Mesothelial cell of epicardium (in vitro differentiated cells): ENCODE measurements at regions not wholly inside any gene's neighbourhood (a gene's known extent, or its start where the extent isn't known, plus 50 kb on each side); places are given as distances from the start of the nearest gene placed in this dataset.

ENCODE experiments used
- DNase-seq, 2 experiments: peaks; one replicate each; pipeline ENCODE4 v3.0.0; 2021; ENCODE audit warnings: low spot score in 2 of 2; ENCODE audit not compliant: unreplicated experiment in 2 of 2
- H3K27ac Mint-ChIP-seq: 2 replicates; pipeline ENCODE4 v1.8.0; 2021; ENCODE audit warnings: mixed read lengths
- H3K27me3 Mint-ChIP-seq: 2 replicates; pipeline ENCODE4 v1.8.0; 2021; ENCODE audit warnings: low read depth, mixed read lengths
- H3K36me3 Mint-ChIP-seq: 2 replicates; pipeline ENCODE4 v1.8.0; 2021; ENCODE audit warnings: mixed read lengths
- H3K4me1 Mint-ChIP-seq: 2 replicates; pipeline ENCODE4 v1.8.0; 2021; ENCODE audit warnings: mixed read lengths
- H3K4me3 Mint-ChIP-seq: 2 replicates; pipeline ENCODE4 v1.8.0; 2021; ENCODE audit warnings: mild to moderate bottlenecking, moderate library complexity, mixed read lengths
- H3K9me3 Mint-ChIP-seq: 2 replicates; pipeline ENCODE4 v1.8.0; 2021; ENCODE audit warnings: mixed read lengths
- CTCF ChIP-seq: fragments of 200-600 bp; sonication (generic); IDR thresholded peaks from one replicate; pipeline ENCODE4 v1.5.0; 2021; ENCODE audit warnings: antibody characterized with exemption; ENCODE audit not compliant: unreplicated experiment

- Mint-ChIP-seq H3K36me3 (no peaks in the 10 kb centered on the region), H3K4me3 (no peak overlapping the region), H3K27me3 (peaks cover 55% of the 10 kb centered on the region), H3K9me3 (peaks cover 4% of the 10 kb centered on the region), H3K4me1 (peaks cover 11% of the 10 kb centered on the region), H3K27ac (no peak overlapping the region)
- no peak for DNase-seq
- TF ChIP-seq CTCF = no peak
These were observed 150.9 kb upstream of the COBL start for GRCh38 chr7:51467384-51468017.

DNA sequence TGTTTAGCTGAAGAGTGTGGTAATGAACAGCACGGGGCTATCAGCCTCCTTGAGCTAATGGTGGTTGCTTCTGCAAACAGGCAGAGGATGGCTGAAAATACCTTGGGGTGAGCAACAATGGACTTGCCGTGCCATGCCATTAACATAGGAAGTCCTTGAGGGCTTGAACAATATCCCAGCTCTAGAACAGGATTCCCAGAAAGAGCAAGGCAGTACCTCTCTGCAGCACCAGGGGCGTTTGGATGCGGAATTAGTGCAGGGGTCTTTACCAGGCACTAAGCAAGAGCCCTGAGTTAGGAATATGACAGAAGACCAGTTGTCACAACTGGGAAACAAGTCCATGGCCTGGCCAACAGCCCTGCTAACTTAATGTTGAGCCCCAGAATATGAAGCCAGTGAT, 143.2 kb upstream of the COBL start:
- DNase-seq = no peak
- peaks cover 17% of the 10 kb centered on the region for H3K4me1 Mint-ChIP-seq
- peaks cover 4% of the 10 kb centered on the region for H3K9me3 Mint-ChIP-seq

DNA sequence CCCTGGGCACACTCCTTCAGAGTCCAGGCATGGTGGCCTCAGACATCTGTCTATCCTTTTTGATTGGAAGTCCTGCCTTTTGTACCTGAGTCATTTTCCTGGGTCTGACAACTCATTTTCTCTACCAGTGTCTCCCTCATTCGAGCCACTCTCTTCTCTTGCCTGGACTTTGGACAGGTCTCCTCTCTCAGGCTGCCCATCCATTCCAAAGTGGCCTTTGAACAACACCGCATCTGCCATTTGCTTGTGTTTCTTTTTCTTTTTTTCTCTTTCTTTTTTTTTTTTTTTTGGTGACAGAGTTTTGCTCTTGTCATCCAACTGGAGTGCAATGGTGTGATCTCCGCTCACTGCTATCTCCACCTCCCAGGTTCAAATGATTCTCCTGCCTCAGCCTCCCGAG, 142.1 kb upstream of the COBL start:
- H3K36me3 Mint-ChIP-seq = no peaks in the 10 kb centered on the region
- peaks cover 17% of the 10 kb centered on the region for H3K4me1 Mint-ChIP-seq
- TF ChIP-seq CTCF = no peak
- no peak overlapping the region for H3K27ac Mint-ChIP-seq
- DNase-seq = no peak
- no peak overlapping the region for H3K4me3 Mint-ChIP-seq
- H3K27me3 Mint-ChIP-seq = peaks cover 31% of the 10 kb centered on the region
- H3K9me3 Mint-ChIP-seq = peaks cover under 1% of the 10 kb centered on the region

More for the DNA sequence above, 143.2 kb upstream of the COBL start:
- Mint-ChIP-seq H3K27me3 (peaks cover 40% of the 10 kb centered on the region), H3K27ac (no peak overlapping the region), H3K36me3 (no peaks in the 10 kb centered on the region), H3K4me3 (no peak overlapping the region)
- no peak for TF ChIP-seq CTCF

DNA sequence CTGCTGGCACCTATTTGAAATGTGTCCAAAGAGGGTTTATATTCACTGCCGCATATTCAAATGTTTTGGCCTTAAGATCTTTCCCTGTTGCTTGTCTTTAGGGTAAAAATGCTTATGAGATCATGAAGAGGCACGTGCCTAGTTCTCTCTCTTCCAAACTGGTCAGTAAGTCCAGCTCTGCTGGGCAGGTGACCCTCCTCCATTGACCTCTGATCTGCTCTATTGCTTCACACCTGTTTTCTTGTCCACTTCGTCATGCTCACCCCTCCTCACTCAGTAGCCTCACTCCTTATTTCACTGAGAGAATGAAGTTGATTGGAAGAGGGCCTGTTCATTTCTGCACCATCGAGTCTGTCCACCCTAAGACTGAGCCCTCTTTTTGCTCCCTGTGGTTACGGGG, 140.5 kb upstream of the COBL start:
- Mint-ChIP-seq H3K27ac (no peak overlapping the region), H3K4me1 (peaks cover 17% of the 10 kb centered on the region), H3K27me3 (peaks cover 20% of the 10 kb centered on the region), H3K9me3 (no peaks in the 10 kb centered on the region), H3K36me3 (no peaks in the 10 kb centered on the region), H3K4me3 (no peak overlapping the region)
- TF ChIP-seq CTCF = no peak
- no peak for DNase-seq

GRCh38 chr7:51456431-51457060, 139.9 kb upstream of the COBL start:
- Mint-ChIP-seq H3K9me3 (no peaks in the 10 kb centered on the region), H3K4me1 (peaks cover 17% of the 10 kb centered on the region), H3K27me3 (peaks cover 20% of the 10 kb centered on the region), H3K27ac (no peak overlapping the region), H3K36me3 (no peaks in the 10 kb centered on the region), H3K4me3 (no peak overlapping the region)
- no peak for DNase-seq
- TF ChIP-seq CTCF = no peak
